H1 (cell line): ENCODE measurements at regions not wholly inside any gene's neighbourhood (a gene's known extent, or its start where the extent isn't known, plus 50 kb on each side); places are given as distances from the start of the nearest gene placed in this dataset.

Source experiments
- CTCF ChIA-PET: fragments of 300-600 bp; sonication (Branson Sonifier 250); formaldehyde crosslinking; loops from one replicate; lab custom pipeline; 2021; ENCODE audit not compliant: partially characterized antibody; lab: Charles Lee
- POLR2A ChIA-PET: fragments of 300-600 bp; sonication (Branson Sonifier 250); formaldehyde crosslinking; loops from one replicate; lab custom pipeline; 2021; ENCODE audit warnings: inconsistent platforms; ENCODE audit not compliant: partially characterized antibody; lab: Charles Lee
- DNase-seq, 2 experiments: peaks; one replicate each; pipeline versions ENCODE4 v3.0.0 to v3.0.0-alpha.2; 2010 to 2022; ENCODE audit warnings: low spot score in 2 of 2, low read depth in 1 of 2, mixed read lengths in 1 of 2
- FAIRE-seq: peaks from 2 replicates; lab custom pipeline; 2011; peaks lifted over from hg19 to GRCh38; lab: Jason Lieb, UNC
- H2AFZ ChIP-seq: 2 replicates; pipeline ENCODE4 v1.8.1; 2012; ENCODE audit warnings: low read length, inconsistent platforms
- H2AK5ac ChIP-seq: 2 replicates; pipeline ENCODE4 v1.6.1; 2013; ENCODE audit warnings: low read depth, low read length
- H2BK120ac ChIP-seq: replicated peaks from 2 replicates; pipeline ENCODE3; 2013; ENCODE audit warnings: low read depth, low read length, inconsistent platforms
- H2BK12ac ChIP-seq: 2 replicates; pipeline ENCODE4 v1.6.1; 2013; ENCODE audit warnings: low read depth, low read length
- H2BK15ac ChIP-seq: 2 replicates; pipeline ENCODE4 v1.6.1; 2013; ENCODE audit warnings: low read length
- H2BK20ac ChIP-seq: 2 replicates; pipeline ENCODE4 v1.6.1; 2013; ENCODE audit warnings: low read length
- H2BK5ac ChIP-seq: 2 replicates; pipeline ENCODE4 v1.6.1; 2013; ENCODE audit warnings: low read depth, low read length
- H3K14ac ChIP-seq: 2 replicates; pipeline ENCODE4 v1.6.1; 2013; ENCODE audit warnings: inconsistent platforms; ENCODE audit not compliant: insufficient read length
- H3K18ac ChIP-seq: 2 replicates; pipeline ENCODE4 v1.6.1; 2013; ENCODE audit warnings: low read length; ENCODE audit errors: extremely low read depth
- H3K23ac ChIP-seq: 2 replicates; pipeline ENCODE4 v1.6.1; 2013; ENCODE audit warnings: inconsistent platforms; ENCODE audit not compliant: insufficient read length
- H3K23me2 ChIP-seq: 2 replicates; pipeline ENCODE4 v1.6.1; 2013; ENCODE audit warnings: low read depth, low read length
- H3K27ac ChIP-seq: 2 replicates; pipeline ENCODE4 v1.6.1; 2011; ENCODE audit warnings: low read depth, low read length, inconsistent platforms
- H3K27me3 ChIP-seq, 4 experiments: replicated peaks in 1 of 4; 1 replicate in 1 of 4; 2 replicates in 3 of 4; pipeline versions ENCODE4 v1.6.1 to v1.8.1; 2011 to 2013; ENCODE audit warnings: low read length in 3 of 4, mild to moderate bottlenecking in 3 of 4, inconsistent platforms in 2 of 4, mixed read lengths in 2 of 4, moderate library complexity in 1 of 4; ENCODE audit not compliant: control insufficient read depth in 3 of 4, insufficient read depth in 3 of 4; ENCODE audit errors: extremely low read depth in 1 of 4
- H3K36me3 ChIP-seq, 4 experiments: 2 replicates each; pipeline versions ENCODE4 v1.6.1 to v1.8.1; 2011 to 2013; ENCODE audit warnings: mild to moderate bottlenecking in 4 of 4, low read length in 3 of 4, moderate library complexity in 2 of 4, control low read depth in 1 of 4, inconsistent platforms in 1 of 4; ENCODE audit not compliant: insufficient read depth in 4 of 4, control insufficient read depth in 2 of 4
- H3K4ac ChIP-seq: replicated peaks from 2 replicates; pipeline ENCODE3; 2013; ENCODE audit warnings: low read length, low read depth, mixed read lengths, inconsistent platforms; ENCODE audit not compliant: insufficient read length
- H3K4me1 ChIP-seq, 4 experiments: replicated peaks in 1 of 4; 1 replicate in 1 of 4; 2 replicates in 3 of 4; pipeline versions ENCODE4 v1.6.1 to v1.8.1; 2011 to 2013; ENCODE audit warnings: low read length in 3 of 4, inconsistent platforms in 2 of 4, mixed read lengths in 1 of 4; ENCODE audit not compliant: insufficient read depth in 4 of 4, control insufficient read depth in 3 of 4
- H3K4me2 ChIP-seq, 2 experiments: 2 replicates each; pipeline versions ENCODE4 v1.6.1 to v1.8.1; 2011 to 2013; ENCODE audit warnings: low read depth in 2 of 2, low read length in 2 of 2, control low read depth in 1 of 2, inconsistent platforms in 1 of 2, mild to moderate bottlenecking in 1 of 2; ENCODE audit not compliant: insufficient read depth in 1 of 2
- H3K4me3 ChIP-seq, 4 experiments: fragments of 200-600, 300-600 bp in 1 of 4; sonication (generic), shearing (Covaris generic), sonication (Bioruptor Twin) in 1 of 4; 2 replicates each; pipeline versions ENCODE4 v1.5.1 to v1.8.1; 2011 to 2016; ENCODE audit warnings: low read length in 4 of 4, low read depth in 3 of 4, control low read depth in 2 of 4, inconsistent platforms in 2 of 4, mild to moderate bottlenecking in 2 of 4, mixed read lengths in 1 of 4, moderate library complexity in 1 of 4; ENCODE audit not compliant: insufficient read depth in 2 of 4; ENCODE audit errors: extremely low read depth in 1 of 4
- H3K56ac ChIP-seq: replicated peaks from 2 replicates; pipeline ENCODE3; 2013; ENCODE audit warnings: low read depth, mild to moderate bottlenecking, mixed read lengths, low read length, inconsistent platforms; ENCODE audit not compliant: insufficient read length
- H3K79me1 ChIP-seq: 2 replicates; pipeline ENCODE4 v1.6.1; 2013; ENCODE audit warnings: low read depth, low read length, control low read depth
- H3K79me2 ChIP-seq, 2 experiments: 2 replicates each; pipeline versions ENCODE4 v1.6.1 to v1.8.1; 2012 to 2013; ENCODE audit warnings: low read length in 2 of 2, mild to moderate bottlenecking in 2 of 2, inconsistent platforms in 1 of 2; ENCODE audit not compliant: insufficient read depth in 2 of 2, control insufficient read depth in 1 of 2
- H3K9ac ChIP-seq, 4 experiments: replicated peaks in 1 of 4; 1 replicate in 1 of 4; 2 replicates in 3 of 4; pipeline versions ENCODE4 v1.6.1 to v1.8.1; 2011 to 2013; ENCODE audit warnings: low read depth in 3 of 4, low read length in 3 of 4, control low read depth in 2 of 4, mild to moderate bottlenecking in 2 of 4, moderate library complexity in 2 of 4, inconsistent platforms in 1 of 4; ENCODE audit errors: extremely low read depth in 1 of 4
- H3K9me3 ChIP-seq, 2 experiments: 2 replicates each; pipeline versions ENCODE4 v1.6.1 to v1.8.1; 2012 to 2013; ENCODE audit warnings: mild to moderate bottlenecking in 2 of 2, moderate library complexity in 2 of 2, control low read depth in 1 of 2, inconsistent platforms in 1 of 2, low read depth in 1 of 2, low read length in 1 of 2, mixed read lengths in 1 of 2; ENCODE audit not compliant: insufficient read depth in 2 of 2
- H4K20me1 ChIP-seq, 2 experiments: replicated peaks in 1 of 2; 2 replicates each; pipeline versions ENCODE3 to v1.8.1; 2011 to 2013; ENCODE audit warnings: inconsistent platforms in 2 of 2, low read length in 2 of 2, mild to moderate bottlenecking in 1 of 2; ENCODE audit not compliant: insufficient read depth in 2 of 2, control insufficient read depth in 1 of 2
- H4K5ac ChIP-seq: 2 replicates; pipeline ENCODE4 v1.6.1; 2013; ENCODE audit warnings: low read length, low read depth, mixed read lengths, inconsistent platforms; ENCODE audit not compliant: insufficient read length
- H4K8ac ChIP-seq: 2 replicates; pipeline ENCODE4 v1.8.0; 2013; ENCODE audit warnings: mild to moderate bottlenecking, moderate library complexity, low read length, inconsistent platforms; ENCODE audit not compliant: insufficient read depth; ENCODE audit errors: extremely low read depth
- H4K91ac ChIP-seq: replicated peaks from 2 replicates; pipeline ENCODE3; 2013; ENCODE audit warnings: low read length, mixed read lengths, inconsistent platforms; ENCODE audit not compliant: insufficient read length
- ASH2L ChIP-seq: fragments of 200-600, 300-600 bp; sonication (generic); IDR thresholded peaks from one replicate; pipeline ENCODE4 v1.7.1; 2017; ENCODE audit warnings: low read length
- ATF2 ChIP-seq: IDR thresholded peaks from 2 replicates; pipeline ENCODE4 v1.6.1; 2012; ENCODE audit warnings: low read length, inconsistent platforms
- BCL11A ChIP-seq, 2 experiments: IDR thresholded peaks; one replicate each; pipeline ENCODE4 v1.6.1; 2011; ENCODE audit warnings: low read depth in 2 of 2, low read length in 2 of 2, mild to moderate bottlenecking in 2 of 2
- CBX8 ChIP-seq: fragments of 300-800, 300-1000 bp; sonication (generic); IDR thresholded peaks from 2 replicates; pipeline ENCODE4 v1.7.1; 2016; ENCODE audit warnings: low read depth, low read length, borderline replicate concordance
- CHD1 ChIP-seq: IDR thresholded peaks from 2 replicates; pipeline ENCODE4 v1.6.1; 2012; ENCODE audit warnings: low read depth, low read length, improper control_type of control experiment
- CHD2 ChIP-seq: IDR thresholded peaks from 2 replicates; pipeline ENCODE4 v1.6.1; 2012; ENCODE audit warnings: low read length, improper control_type of control experiment
- GTF2F1 ChIP-seq: IDR thresholded peaks from 2 replicates; pipeline ENCODE4 v1.6.1; 2012; ENCODE audit warnings: low read depth, low read length, improper control_type of control experiment, borderline replicate concordance
- KDM4A ChIP-seq: IDR thresholded peaks from one replicate; pipeline ENCODE4 v1.7.1; 2012; ENCODE audit warnings: low read depth, mild to moderate bottlenecking, moderate library complexity, low read length, inconsistent platforms; ENCODE audit not compliant: severe bottlenecking
- TCF12 ChIP-seq: IDR thresholded peaks from 2 replicates; pipeline ENCODE4 v1.6.1; 2011; ENCODE audit warnings: low read depth, mild to moderate bottlenecking, low read length
- USF2 ChIP-seq: IDR thresholded peaks from 2 replicates; pipeline ENCODE4 v1.6.1; 2011; ENCODE audit warnings: low read length, improper control_type of control experiment
- WGBS, 2 experiments: shearing (Covaris generic) in 1 of 2; methylation state at CpG; one replicate each; pipeline versions ENCODE4 v1.1.6 to v1.1.7; 2013 to 2015; ENCODE audit warnings: low lambda C conversion rate in 2 of 2, mixed read lengths in 2 of 2, inconsistent platforms in 1 of 2, low coverage in 1 of 2, missing lambda C conversion rate in 1 of 2; ENCODE audit not compliant: insufficient replicate concordance in 2 of 2, insufficient coverage in 1 of 2, insufficient read length in 1 of 2; ENCODE audit errors: extremely low coverage in 1 of 2, missing lambda C conversion rate in 1 of 2; 5-methylcytosine and 5-hydroxymethylcytosine counted together
- TF ChIP-seq, protein P1 (sequence below): IDR thresholded peaks from 2 replicates; pipeline ENCODE4 v1.6.1; 2012; ENCODE audit warnings: inconsistent platforms

GRCh38 chr12:59070322-59070933, 150.1 kb upstream of the LRIG3 start:
- H3K14ac ChIP-seq: no peak overlapping the region
- no peak overlapping the region for H2BK15ac ChIP-seq
- ChIA-PET CTCF (interaction anchor here (0.9 kb wide), 1 partner anchor 32 kb away, joined by 3 read pairs; no protein-coding TSS in a partner anchor), POLR2A (no interaction called here)
- H2BK120ac ChIP-seq: no peak overlapping the region
- no peak overlapping the region for H2BK20ac ChIP-seq
- H4K8ac ChIP-seq: no peak overlapping the region
- no peaks in the 10 kb centered on the region for H3K36me3 ChIP-seq
- H3K4ac ChIP-seq: no peak overlapping the region
- no peak overlapping the region for H4K5ac ChIP-seq
- FAIRE-seq (no peak), DNase-seq (no peak)
- no peak overlapping the region for H3K18ac ChIP-seq
- no peaks in the 10 kb centered on the region for H3K4me1 ChIP-seq
- H4K20me1 ChIP-seq: no peaks in the 10 kb centered on the region
- H3K4me3 ChIP-seq: no peak overlapping the region
- no peak overlapping the region for H3K23ac ChIP-seq
- no peaks in the 10 kb centered on the region for H3K27me3 ChIP-seq
- H3K56ac ChIP-seq: no peak overlapping the region
- no peak overlapping the region for H3K9ac ChIP-seq
- no peaks in the 10 kb centered on the region for H3K79me2 ChIP-seq
- H3K27ac ChIP-seq: no peak overlapping the region
- no peak overlapping the region for H4K91ac ChIP-seq
- H3K79me1 ChIP-seq: no peaks in the 10 kb centered on the region
- WGBS, 2 experiments: 91% methylated on average over 3 of the region's 3 CpGs; no CpG with 5 or more reads in 1 of the 2 experiments
- no peaks in the 10 kb centered on the region for H3K23me2 ChIP-seq
- H3K9me3 ChIP-seq: no peaks in the 10 kb centered on the region
- H3K4me2 ChIP-seq: no peak overlapping the region
- H2BK12ac ChIP-seq: no peak overlapping the region
- H2AK5ac ChIP-seq: no peak overlapping the region
- no peak overlapping the region for H2AFZ ChIP-seq
- no peak overlapping the region for H2BK5ac ChIP-seq
- TF ChIP-seq ATF2: no peak
- TF ChIP-seq, protein P1, sequence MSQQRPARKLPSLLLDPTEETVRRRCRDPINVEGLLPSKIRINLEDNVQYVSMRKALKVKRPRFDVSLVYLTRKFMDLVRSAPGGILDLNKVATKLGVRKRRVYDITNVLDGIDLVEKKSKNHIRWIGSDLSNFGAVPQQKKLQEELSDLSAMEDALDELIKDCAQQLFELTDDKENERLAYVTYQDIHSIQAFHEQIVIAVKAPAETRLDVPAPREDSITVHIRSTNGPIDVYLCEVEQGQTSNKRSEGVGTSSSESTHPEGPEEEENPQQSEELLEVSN: no peak
- no peak for TF ChIP-seq USF2
- no peak for TF ChIP-seq CBX8
- no peak for TF ChIP-seq KDM4A
- no peak for TF ChIP-seq ASH2L
- TF ChIP-seq TCF12: no peak
- no peak for TF ChIP-seq CHD1
- no peak for TF ChIP-seq GTF2F1
- no peak for TF ChIP-seq CHD2
- no peak for TF ChIP-seq BCL11A (IDR thresholded peaks at IDR 0.05; ENCODE audit: low read depth in 2 of 2, low read length in 2 of 2)
